Endothelial cell of umbilical vein (primary cell): ENCODE measurements at regions not wholly inside any gene's neighbourhood (a gene's known extent, or its start where the extent isn't known, plus 50 kb on each side); places are given as distances from the start of the nearest gene placed in this dataset.

Source experiments
- BruUV-seq: library from RNA; stranded (reverse); fragments of 400-500 nt; replicated peaks from 2 replicates; lab custom pipeline; 2021; lab: Mats Ljungman, UMichigan
- CTCF ChIA-PET: fragments of 300-600, 350-600 bp; sonication (Branson Sonifier 250); formaldehyde crosslinking; loops from one replicate; lab custom pipeline; 2021; ENCODE audit warnings: antibody characterized with exemption, inconsistent platforms; lab: Charles Lee
- POLR2A ChIA-PET: fragments of 300-600, 350-600 bp; sonication (Branson Sonifier 250); formaldehyde crosslinking; loops from one replicate; lab custom pipeline; 2021; ENCODE audit warnings: antibody characterized with exemption, inconsistent platforms; lab: Charles Lee
- DNase-seq: peaks from one replicate; pipeline ENCODE4 v3.0.0-alpha.2; 2011; ENCODE audit warnings: low read depth, low spot score
- FAIRE-seq: peaks from 2 replicates; lab custom pipeline; 2011; peaks lifted over from hg19 to GRCh38; lab: Jason Lieb, UNC
- H2AFZ ChIP-seq: 2 replicates; pipeline ENCODE4 v1.6.0; 2012; ENCODE audit warnings: low read depth, low read length, control low read depth, inconsistent platforms
- H3K27ac ChIP-seq: 2 replicates; pipeline ENCODE4 v1.5.1; 2011; ENCODE audit warnings: low read depth, mild to moderate bottlenecking, control low read depth, low read length, moderate library complexity; ENCODE audit not compliant: insufficient read depth
- H3K27me3 ChIP-seq, 2 experiments: 2 replicates each; pipeline versions ENCODE4 v1.6.0 to v1.6.1; 2011; ENCODE audit warnings: low read length in 2 of 2, mixed read lengths in 1 of 2; ENCODE audit not compliant: control insufficient read depth in 2 of 2, insufficient read depth in 2 of 2
- H3K36me3 ChIP-seq, 2 experiments: 2 replicates in 1 of 2; 3 replicates in 1 of 2; pipeline ENCODE4 v1.5.1; 2011; ENCODE audit warnings: low read length in 2 of 2, mild to moderate bottlenecking in 1 of 2, moderate library complexity in 1 of 2; ENCODE audit not compliant: control insufficient read depth in 2 of 2, insufficient read depth in 2 of 2; ENCODE audit errors: extremely low read depth in 1 of 2
- H3K4me1 ChIP-seq: 3 replicates; pipeline ENCODE4 v1.5.1; 2011; ENCODE audit warnings: mild to moderate bottlenecking, low read length; ENCODE audit not compliant: control insufficient read depth, insufficient read depth; ENCODE audit errors: extremely low read depth
- H3K4me2 ChIP-seq: 2 replicates; pipeline ENCODE4 v1.6.1; 2011; ENCODE audit warnings: low read length, control low read depth, mixed read lengths; ENCODE audit not compliant: insufficient read depth
- H3K4me3 ChIP-seq, 3 experiments: fragments of 200-600 bp in 1 of 3; sonication (generic), shearing (Covaris generic) in 1 of 3; replicated peaks in 1 of 3; 2 replicates each; pipeline ENCODE4 v1.5.1; 2011 to 2016; ENCODE audit warnings: control low read depth in 3 of 3, low read length in 3 of 3, mild to moderate bottlenecking in 2 of 3, inconsistent platforms in 1 of 3, low read depth in 1 of 3, moderate library complexity in 1 of 3; ENCODE audit not compliant: insufficient read depth in 1 of 3
- H3K79me2 ChIP-seq: 2 replicates; pipeline ENCODE4 v1.6.0; 2012; ENCODE audit warnings: low read length, inconsistent platforms; ENCODE audit not compliant: control insufficient read depth, insufficient read depth
- H3K9ac ChIP-seq: replicated peaks from 2 replicates; pipeline ENCODE3; 2011; ENCODE audit warnings: low read length, control low read depth; ENCODE audit not compliant: insufficient read depth; ENCODE audit errors: extremely low read depth
- H3K9me1 ChIP-seq: replicated peaks from 3 replicates; pipeline ENCODE4 v1.6.0; 2011; ENCODE audit warnings: mild to moderate bottlenecking, low read length; ENCODE audit not compliant: control insufficient read depth, insufficient read depth; ENCODE audit errors: extremely low read depth
- H3K9me3 ChIP-seq: replicated peaks from 2 replicates; pipeline ENCODE4 v1.5.1; 2012; ENCODE audit warnings: low read length, inconsistent platforms; ENCODE audit not compliant: control insufficient read depth, insufficient read depth
- H4K20me1 ChIP-seq: replicated peaks from 2 replicates; pipeline ENCODE3; 2011; ENCODE audit warnings: mild to moderate bottlenecking, low read length; ENCODE audit not compliant: control insufficient read depth, insufficient read depth; ENCODE audit errors: extremely low read depth
- EZH2 ChIP-seq: IDR thresholded peaks from 2 replicates; pipeline ENCODE4 v1.6.1; 2012; ENCODE audit warnings: borderline replicate concordance, low read depth, mild to moderate bottlenecking, moderate library complexity, low read length, inconsistent platforms; ENCODE audit not compliant: severe bottlenecking
- FOS ChIP-seq: IDR thresholded peaks from 2 replicates; pipeline ENCODE4 v1.6.1; 2011; ENCODE audit warnings: mild to moderate bottlenecking, low read length, moderate library complexity, borderline replicate concordance; ENCODE audit not compliant: insufficient read depth
- GATA2 ChIP-seq: IDR thresholded peaks from 2 replicates; pipeline ENCODE4 v1.7.0; 2011; ENCODE audit warnings: low read depth, mild to moderate bottlenecking, moderate library complexity, mixed read lengths, low read length; ENCODE audit not compliant: insufficient read length, insufficient read depth
- JUN ChIP-seq: IDR thresholded peaks from 2 replicates; pipeline ENCODE4 v1.6.1; 2011; ENCODE audit warnings: borderline replicate concordance, low read depth; ENCODE audit not compliant: insufficient read length, insufficient read depth
- MYC ChIP-seq: IDR thresholded peaks from one replicate; pipeline ENCODE4 v1.6.1; 2011; ENCODE audit warnings: mild to moderate bottlenecking, low read depth, low read length
- POLR2A ChIP-seq: IDR thresholded peaks from 2 replicates; pipeline ENCODE4 v1.6.1; 2012; ENCODE audit warnings: low read depth, mild to moderate bottlenecking, control low read depth, low read length
- POLR2AphosphoS5 ChIP-seq: IDR thresholded peaks from 2 replicates; pipeline ENCODE4 v1.6.1; 2012; ENCODE audit warnings: low read depth, mild to moderate bottlenecking, control low read depth, low read length, moderate library complexity; ENCODE audit not compliant: insufficient read depth
- dilution Hi-C: fragments of 300-500 bp; cut with MboI; formaldehyde crosslinking; loops from one replicate; pipeline ENCODE4 v1.15.0; 2019; ENCODE audit warnings: low sequenced_read_pairs; ENCODE audit not compliant: extremely low pct_ligation_motif_present
- intact Hi-C: fragments of 100-400 bp; cut with micrococcal nuclease; formaldehyde crosslinking; loops from one replicate; pipeline ENCODE4 v1.10.0; 2022
- TF ChIP-seq, protein P1 (sequence below): IDR thresholded peaks from 2 replicates; pipeline ENCODE4 v1.6.1; 2011; ENCODE audit not compliant: insufficient read depth, insufficient read length
- TF ChIP-seq, protein P2 (sequence below), 2 donors: IDR thresholded peaks; 1 replicate in 1 of 2; 2 replicates in 1 of 2; pipeline ENCODE4 v1.5.1; 2011; ENCODE audit warnings: low read length in 2 of 2, mild to moderate bottlenecking in 2 of 2, moderate library complexity in 2 of 2, control low read depth in 1 of 2, inconsistent platforms in 1 of 2, low read depth in 1 of 2; ENCODE audit not compliant: insufficient read depth in 1 of 2; ENCODE audit errors: extremely low read depth in 1 of 2

DNA sequence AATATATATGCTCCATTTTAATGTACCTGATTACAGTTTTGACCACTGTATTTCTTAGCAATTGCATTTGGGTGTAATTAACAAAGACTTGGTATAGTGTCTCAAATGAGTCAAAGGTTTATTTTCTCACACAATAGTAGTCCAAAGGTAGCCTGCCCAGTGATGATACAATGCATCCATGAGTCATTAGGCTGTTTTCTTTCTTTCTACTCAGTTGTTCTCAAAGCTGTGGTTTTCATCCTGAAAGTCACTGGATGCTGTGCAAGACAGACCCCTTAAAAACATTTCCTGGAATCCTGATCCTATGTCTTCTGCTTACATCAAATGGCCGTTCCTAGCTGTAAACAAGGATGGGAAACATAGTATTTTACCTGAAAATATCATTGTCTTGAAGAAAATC lies 651.2 kb upstream of the MIR17HG start:
- FAIRE-seq (no peak), DNase-seq (no peak)
- H3K9me1 ChIP-seq: no peaks in the 10 kb centered on the region
- no peak overlapping the region for H3K4me3 ChIP-seq
- H4K20me1 ChIP-seq: no peaks in the 10 kb centered on the region
- H3K9ac ChIP-seq: no peak overlapping the region
- no peaks in the 10 kb centered on the region for H3K36me3 ChIP-seq
- no TSS peak for BruUV-seq
- no peaks in the 10 kb centered on the region for H3K79me2 ChIP-seq
- intact Hi-C loops: no loop called here
- no peaks in the 10 kb centered on the region for H3K4me1 ChIP-seq
- no peak overlapping the region for H2AFZ ChIP-seq
- no peak for TF ChIP-seq POLR2A
- no peak for TF ChIP-seq GATA2
- TF ChIP-seq, protein P1, sequence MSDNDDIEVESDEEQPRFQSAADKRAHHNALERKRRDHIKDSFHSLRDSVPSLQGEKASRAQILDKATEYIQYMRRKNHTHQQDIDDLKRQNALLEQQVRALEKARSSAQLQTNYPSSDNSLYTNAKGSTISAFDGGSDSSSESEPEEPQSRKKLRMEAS: no peak
- TF ChIP-seq FOS: no peak
- TF ChIP-seq, protein P2, sequence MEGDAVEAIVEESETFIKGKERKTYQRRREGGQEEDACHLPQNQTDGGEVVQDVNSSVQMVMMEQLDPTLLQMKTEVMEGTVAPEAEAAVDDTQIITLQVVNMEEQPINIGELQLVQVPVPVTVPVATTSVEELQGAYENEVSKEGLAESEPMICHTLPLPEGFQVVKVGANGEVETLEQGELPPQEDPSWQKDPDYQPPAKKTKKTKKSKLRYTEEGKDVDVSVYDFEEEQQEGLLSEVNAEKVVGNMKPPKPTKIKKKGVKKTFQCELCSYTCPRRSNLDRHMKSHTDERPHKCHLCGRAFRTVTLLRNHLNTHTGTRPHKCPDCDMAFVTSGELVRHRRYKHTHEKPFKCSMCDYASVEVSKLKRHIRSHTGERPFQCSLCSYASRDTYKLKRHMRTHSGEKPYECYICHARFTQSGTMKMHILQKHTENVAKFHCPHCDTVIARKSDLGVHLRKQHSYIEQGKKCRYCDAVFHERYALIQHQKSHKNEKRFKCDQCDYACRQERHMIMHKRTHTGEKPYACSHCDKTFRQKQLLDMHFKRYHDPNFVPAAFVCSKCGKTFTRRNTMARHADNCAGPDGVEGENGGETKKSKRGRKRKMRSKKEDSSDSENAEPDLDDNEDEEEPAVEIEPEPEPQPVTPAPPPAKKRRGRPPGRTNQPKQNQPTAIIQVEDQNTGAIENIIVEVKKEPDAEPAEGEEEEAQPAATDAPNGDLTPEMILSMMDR (IDR thresholded peaks at IDR 0.05; ENCODE audit: extremely low read depth in 1 of 2, insufficient read depth in 1 of 2, low read depth in 1 of 2, low read length in 2 of 2): no peak
- no peak for TF ChIP-seq POLR2AphosphoS5
- no peak for TF ChIP-seq EZH2
- TF ChIP-seq MYC: no peak
- TF ChIP-seq JUN: no peak
- CTCF ChIA-PET: no interaction called here
- H3K4me2 ChIP-seq: no peak overlapping the region
- POLR2A ChIA-PET: no interaction called here
- H3K27me3 ChIP-seq: no peaks in the 10 kb centered on the region
- H3K9me3 ChIP-seq: no peaks in the 10 kb centered on the region
- H3K27ac ChIP-seq: no peak overlapping the region
- dilution Hi-C loops: no loop called here
